Pons (tissue), 1 donor: ENCODE measurements at regions not wholly inside any gene's neighbourhood (a gene's known extent, or its start where the extent isn't known, plus 50 kb on each side); places are given as distances from the start of the nearest gene placed in this dataset.
A peak's percentile ranks its signal among the peaks of the same experiment; 100 is the strongest.
"Not testable (repeated sequence)": the region's sequence is repeated elsewhere in the genome, so short reads cannot be mapped to it uniquely, and the experiment has no call there.

Experiments used
- DNase-seq: peaks from one replicate; pipeline ENCODE4 v3.0.0-alpha.2; 2016; ENCODE audit warnings: low spot score

DNA sequence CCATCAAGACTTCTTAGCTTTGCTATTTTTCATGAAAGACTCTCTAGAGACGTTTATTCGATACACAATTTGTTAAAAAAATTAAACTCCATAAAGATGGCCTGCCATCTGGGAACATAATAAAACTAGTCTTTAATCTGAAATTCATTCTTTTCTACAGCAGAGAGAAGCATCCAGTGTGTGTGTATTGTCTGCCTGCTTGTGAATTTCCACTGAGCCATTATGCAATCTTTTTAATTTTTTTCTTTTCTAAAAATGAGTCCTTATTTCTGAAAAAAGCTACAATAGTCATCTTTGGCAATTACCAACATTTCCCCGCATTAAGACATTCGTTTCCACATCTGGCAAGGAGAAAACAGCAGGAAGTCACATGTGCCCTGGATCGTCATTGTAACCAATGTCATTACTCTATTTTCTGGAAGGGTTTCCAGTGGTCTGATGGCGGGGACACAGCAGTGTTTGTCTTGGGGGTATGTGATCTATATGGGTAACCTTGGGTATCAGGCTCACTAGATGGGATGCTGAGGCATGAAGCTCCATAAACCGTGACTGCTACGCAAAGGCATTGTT, 263.1 kb downstream of the MSX2 start:
- no peak for DNase-seq

GRCh38 chr5:174984863-174985262, 260.5 kb downstream of the MSX2 start:
- no peak for DNase-seq

DNA sequence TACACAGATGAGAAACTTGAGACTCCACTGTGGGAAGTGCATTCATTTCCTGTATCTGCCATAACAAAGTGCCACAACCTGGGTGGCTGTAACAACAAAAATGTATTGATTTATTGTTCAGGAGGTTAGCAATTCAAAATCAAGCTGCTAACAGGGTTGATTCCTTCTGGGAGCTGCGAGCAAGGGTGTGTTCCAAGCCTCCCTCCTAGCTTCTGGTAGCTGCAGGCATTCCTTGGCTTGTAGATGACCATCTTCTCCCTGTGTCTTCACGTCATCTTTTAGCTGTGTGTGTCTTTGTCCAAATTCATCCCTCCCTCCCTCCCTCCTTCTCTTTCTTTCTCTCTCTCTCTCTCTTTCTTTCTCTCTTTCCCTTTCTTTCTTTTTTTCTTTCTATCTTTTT, 258.1 kb downstream of the MSX2 start:
- DNase-seq: no peak

- no peak for DNase-seq
These were observed 257.0 kb downstream of the MSX2 start for GRCh38 chr5:174981416-174981815.

GRCh38 chr5:174980952-174981351, 256.6 kb downstream of the MSX2 start:
- DNase-seq: no peak

GRCh38 chr5:174972291-174972690, 247.9 kb downstream of the MSX2 start:
- no peak for DNase-seq

DNA sequence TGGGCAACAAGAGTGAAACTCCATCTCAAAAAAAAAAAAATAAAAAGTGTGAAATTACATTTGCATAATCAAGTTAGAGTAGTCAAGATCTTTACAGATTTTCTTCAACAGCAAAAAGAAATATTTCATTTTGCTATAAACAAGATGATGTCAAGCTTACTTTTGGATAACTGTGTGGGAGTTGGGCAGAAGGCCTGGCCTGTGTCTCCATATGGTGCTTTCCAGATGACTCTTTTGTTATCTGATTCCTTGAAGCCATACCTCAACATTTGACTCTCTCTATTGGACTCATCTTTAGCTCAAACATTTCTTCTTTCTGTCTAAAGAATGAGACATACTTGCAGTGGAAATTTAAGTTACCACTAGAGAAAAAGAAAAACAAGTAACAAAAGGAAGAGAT, 246.8 kb downstream of the MSX2 start:
- no peak for DNase-seq

- DNase-seq: no peak
These were observed 246.1 kb downstream of the MSX2 start for GRCh38 chr5:174970502-174970901.

DNA sequence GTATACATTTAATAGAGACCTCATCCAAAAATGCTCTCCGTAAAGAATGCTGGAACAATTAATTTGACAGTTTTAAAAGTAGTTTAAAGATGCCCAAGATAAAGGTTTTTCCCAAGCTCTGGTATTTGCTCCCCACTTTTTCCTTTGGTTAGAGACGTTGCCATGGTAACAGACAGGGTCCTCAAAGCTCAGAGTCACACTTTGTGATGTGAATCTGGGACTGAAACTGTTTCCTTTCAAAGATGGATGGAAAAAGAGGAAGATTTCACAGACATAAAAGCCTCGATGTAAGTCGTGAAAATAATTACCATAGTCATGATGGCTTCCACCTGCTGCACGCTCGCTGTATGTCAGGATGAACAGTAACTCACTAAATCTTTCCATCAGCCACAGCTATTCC, 229.5 kb downstream of the MSX2 start:
- no peak for DNase-seq

- DNase-seq: peak; percentile 91
These were observed 226.9 kb downstream of the MSX2 start for GRCh38 chr5:174951151-174951780.

DNA sequence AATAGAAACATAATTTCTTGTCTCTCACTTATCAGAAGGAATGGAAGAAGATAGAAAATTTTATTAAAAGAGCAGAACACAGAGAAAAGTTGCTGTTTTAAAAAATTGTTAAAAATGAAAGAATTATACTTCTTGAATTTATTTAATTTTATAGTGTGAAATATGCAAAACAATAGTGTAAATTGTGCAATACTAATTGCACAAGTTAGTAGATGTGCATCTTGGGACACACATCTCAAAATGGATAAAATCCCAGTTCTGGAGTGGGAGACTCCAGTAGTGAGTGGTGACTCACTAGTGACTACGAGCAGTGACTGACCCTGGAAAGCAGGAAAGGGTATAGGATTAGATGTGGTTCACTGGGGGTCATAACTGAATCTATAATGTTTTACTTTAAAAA, 223.2 kb downstream of the MSX2 start:
- no peak for DNase-seq

- peak; percentile 57 for DNase-seq
These were observed 221.5 kb downstream of the MSX2 start for GRCh38 chr5:174945853-174946252.

DNA sequence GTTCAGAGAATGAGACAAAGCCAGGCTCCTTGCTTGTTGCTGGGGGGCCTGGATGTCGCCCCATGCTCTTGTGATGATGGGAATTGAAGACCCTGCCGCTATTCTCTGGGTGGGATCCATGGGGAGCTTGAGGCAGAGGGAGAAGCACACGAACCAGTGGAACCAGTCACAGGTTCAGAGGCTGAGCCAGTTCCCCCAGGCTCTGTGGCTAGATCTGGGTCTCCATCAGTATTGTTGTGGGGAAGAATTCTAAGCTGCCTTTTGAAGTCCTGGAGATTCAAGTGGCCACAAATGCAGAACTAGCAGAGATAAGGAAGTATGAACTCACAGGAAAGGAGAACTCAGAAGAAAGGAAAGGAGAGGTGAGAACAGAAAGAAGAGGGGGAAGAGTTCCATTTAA, 219.4 kb downstream of the MSX2 start:
- no peak for DNase-seq

GRCh38 chr5:174943002-174943401, 218.6 kb downstream of the MSX2 start:
- DNase-seq: not testable (repeated sequence)

DNA sequence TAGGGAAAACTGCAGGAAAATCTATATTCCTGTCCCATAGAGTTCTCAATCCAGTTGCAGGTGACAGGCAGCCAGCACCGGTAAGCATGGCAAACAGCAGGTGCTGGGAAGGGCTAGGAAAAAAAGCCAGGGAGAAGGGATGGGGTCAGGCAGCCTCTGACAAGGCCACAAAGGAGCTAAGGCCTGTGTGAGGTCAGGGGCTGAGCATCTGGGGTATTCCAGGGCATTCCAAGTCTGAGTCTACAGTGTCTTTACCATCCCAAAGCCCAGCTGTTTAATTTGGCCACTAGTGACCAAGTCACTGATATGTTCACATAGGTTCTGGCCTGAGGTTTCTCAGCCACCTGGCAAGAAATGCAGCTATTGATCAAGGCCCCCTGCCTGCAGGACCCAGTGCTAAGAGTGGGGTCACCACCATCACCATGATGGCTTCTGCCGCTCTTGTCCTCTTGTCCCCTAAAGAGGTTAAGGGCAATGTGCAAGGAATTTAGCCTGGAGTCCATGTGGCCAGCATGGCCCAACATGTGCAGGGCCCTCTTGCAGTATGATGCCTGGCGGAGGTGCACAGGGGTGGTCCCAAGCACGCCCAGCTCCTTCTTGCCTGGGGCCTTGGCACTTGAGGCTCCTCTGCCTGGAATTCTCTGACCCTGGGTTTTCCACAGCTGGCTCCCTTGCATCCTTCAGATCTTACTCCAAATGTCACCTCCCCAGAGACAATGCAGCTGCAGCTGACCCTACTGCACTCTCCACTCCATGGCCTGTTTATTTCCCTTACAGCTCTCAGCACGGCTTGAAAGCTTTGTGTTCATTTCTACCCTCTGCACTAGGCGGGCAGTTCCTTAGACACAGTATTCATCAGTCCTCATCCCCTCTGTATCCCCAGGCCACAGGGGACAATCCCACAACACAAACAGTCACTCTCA, 213.1 kb downstream of the MSX2 start:
- DNase-seq: no peak

GRCh38 chr5:174935854-174936474, 211.6 kb downstream of the MSX2 start:
- peak; percentile 69 for DNase-seq

GRCh38 chr5:174931033-174931432, 206.7 kb downstream of the MSX2 start:
- DNase-seq: not testable (repeated sequence)

- peak; percentile 77 for DNase-seq
These were observed 201.2 kb downstream of the MSX2 start for GRCh38 chr5:174925586-174925985.

GRCh38 chr5:174922955-174923354, 198.6 kb downstream of the MSX2 start:
- DNase-seq: no peak

GRCh38 chr5:174920906-174921550, 196.6 kb downstream of the MSX2 start:
- DNase-seq: no peak

GRCh38 chr5:174919351-174919750, 195.0 kb downstream of the MSX2 start:
- no peak for DNase-seq

- no peak for DNase-seq
These were observed 194.3 kb downstream of the MSX2 start for GRCh38 chr5:174918655-174919054.
